ENCODE measurements at regions not wholly inside any gene's neighbourhood (a gene's known extent, or its start where the extent isn't known, plus 50 kb on each side); places are given as distances from the start of the nearest gene placed in this dataset.

DNA sequence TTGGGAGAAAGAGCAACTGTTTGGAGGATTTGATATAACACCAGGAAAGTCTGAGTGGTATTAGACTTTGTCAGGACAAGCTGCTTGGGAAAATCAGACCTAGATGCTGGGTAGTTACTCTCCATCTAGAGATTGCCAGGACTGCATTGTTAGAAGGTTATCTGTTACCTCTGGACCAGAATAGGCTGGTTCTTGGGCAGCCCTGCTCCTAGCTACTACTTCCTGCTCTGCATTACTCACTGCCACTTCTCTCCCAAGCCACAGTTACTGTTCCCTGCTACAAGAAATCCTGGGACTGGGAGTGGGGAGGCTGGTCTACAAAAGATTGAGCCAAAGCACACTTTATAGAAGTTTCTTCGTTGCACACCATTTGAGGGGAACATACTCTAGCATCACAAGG is 95.5 kb upstream of the KCNN2 start:
- 83 to 91% (median 91%) methylated on average over 1 of the region's 1 CpG for WGBS, 3 donors
- Histone ChIP-seq H3K27me3 (ENCODE audit: insufficient read depth in 3 of 3, low read length in 2 of 3) (no peaks in the 10 kb centered on the region), H3K9me3 (no peaks in the 10 kb centered on the region), H3K36me3 (ENCODE audit: insufficient read depth in 1 of 2, low read depth in 1 of 2) (no peaks in the 10 kb centered on the region), H3K27ac (no peak overlapping the region), H3K4me3 (no peak overlapping the region), H3K4me1 (no peaks in the 10 kb centered on the region)
- no peak for TF ChIP-seq CTCF (IDR thresholded peaks at IDR 0.05)
- DNase-seq (no peak), ATAC-seq (no peak)
- intact Hi-C loops (cut with DNase I) = no loop called here

- intact Hi-C loops (cut with DNase I) = no loop called here
- no peak overlapping the region for H3K27ac ChIP-seq
- no peak for DNase-seq
- H3K27me3 ChIP-seq (ENCODE audit: insufficient read depth in 3 of 3, low read length in 2 of 3) = no peaks in the 10 kb centered on the region
- H3K9me3 ChIP-seq = no peaks in the 10 kb centered on the region
- no peak for TF ChIP-seq CTCF (IDR thresholded peaks at IDR 0.05)
- H3K36me3 ChIP-seq (ENCODE audit: insufficient read depth in 1 of 2, low read depth in 1 of 2) = no peaks in the 10 kb centered on the region
- WGBS, 3 donors = 76 to 82% (median 77%) methylated on average over 1 of the region's 1 CpG
- no peak for ATAC-seq
- no peaks in the 10 kb centered on the region for H3K4me1 ChIP-seq
- H3K4me3 ChIP-seq = no peak overlapping the region
Measured at GRCh38 chr5:114296191-114296590, 65.7 kb upstream of the KCNN2 start.

GRCh38 chr5:114297915-114298314 is 64.0 kb upstream of the KCNN2 start:
- intact Hi-C loops (cut with DNase I) = no loop called here
- Histone ChIP-seq H3K4me3 (no peak overlapping the region), H3K4me1 (no peaks in the 10 kb centered on the region)

DNA sequence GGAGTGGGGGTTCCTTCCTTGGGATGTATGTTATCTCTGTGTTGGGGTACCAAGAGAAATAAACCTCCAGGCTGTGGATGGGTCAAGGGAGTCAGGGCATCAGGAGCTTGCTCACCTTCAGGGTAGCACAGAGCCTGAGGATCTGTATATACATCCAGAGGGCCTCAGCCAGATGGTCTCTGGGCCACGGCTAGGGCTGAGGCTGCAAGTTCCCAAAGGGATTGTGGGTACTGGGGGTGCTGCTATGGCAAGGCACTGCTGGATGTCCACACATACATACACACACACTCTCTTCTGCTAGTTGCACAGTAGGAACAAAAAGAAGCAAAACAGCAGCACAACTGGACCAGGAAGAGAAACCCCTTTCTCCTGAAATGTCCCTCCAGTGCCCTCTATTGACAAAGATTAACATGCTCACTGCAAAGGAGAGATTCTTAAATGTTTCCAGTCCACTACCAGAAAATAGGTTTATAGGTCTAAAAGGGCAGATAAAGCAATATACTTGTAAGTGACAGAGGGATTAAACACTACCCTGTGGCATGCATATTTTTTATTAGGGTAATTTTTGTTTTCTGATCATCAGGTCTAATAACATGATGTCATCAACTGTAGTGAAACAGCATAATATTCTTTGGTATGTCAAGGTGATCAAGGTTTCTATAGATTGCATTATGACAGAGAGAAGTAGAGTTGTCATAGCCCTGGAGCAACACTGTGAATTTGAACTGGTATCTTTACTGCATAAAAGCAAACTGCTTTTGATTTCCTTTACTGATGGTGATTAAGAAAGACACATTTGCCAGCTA is 56.3 kb upstream of the KCNN2 start:
- peak; percentile 23 for TF ChIP-seq CTCF (IDR thresholded peaks at IDR 0.05)
- WGBS, 3 donors = 54 to 73% (median 70%) methylated on average over 1 of the region's 1 CpG
- no peak overlapping the region for H3K27ac ChIP-seq
- no peaks in the 10 kb centered on the region for H3K36me3 ChIP-seq (ENCODE audit: insufficient read depth in 1 of 2, low read depth in 1 of 2)
- ATAC-seq (no peak), DNase-seq (no peak)
- H3K27me3 ChIP-seq (ENCODE audit: insufficient read depth in 3 of 3, low read length in 2 of 3) = no peaks in the 10 kb centered on the region
- intact Hi-C loops (cut with DNase I) = loop anchor here in 1 of 2 donors (10.0 kb wide), 1 partner anchor 291 kb away; no protein-coding TSS in a partner anchor
- no peak overlapping the region for H3K4me3 ChIP-seq
- H3K9me3 ChIP-seq = no peaks in the 10 kb centered on the region
- H3K4me1 ChIP-seq = no peaks in the 10 kb centered on the region

More at GRCh38 chr5:114297915-114298314, 64.0 kb upstream of the KCNN2 start:
- H3K9me3 ChIP-seq = no peaks in the 10 kb centered on the region
- WGBS, 3 donors = 63 to 84% (median 66%) methylated on average over 3 of the region's 3 CpGs
- no peak for DNase-seq
- no peaks in the 10 kb centered on the region for H3K27me3 ChIP-seq (ENCODE audit: insufficient read depth in 3 of 3, low read length in 2 of 3)
- no peak for ATAC-seq
- H3K27ac ChIP-seq = no peak overlapping the region
- H3K36me3 ChIP-seq (ENCODE audit: insufficient read depth in 1 of 2, low read depth in 1 of 2) = no peaks in the 10 kb centered on the region
- TF ChIP-seq CTCF (IDR thresholded peaks at IDR 0.05) = no peak
